ENCODE measurements at regions not wholly inside any gene's neighbourhood (a gene's known extent, or its start where the extent isn't known, plus 50 kb on each side); places are given as distances from the start of the nearest gene placed in this dataset.

DNA sequence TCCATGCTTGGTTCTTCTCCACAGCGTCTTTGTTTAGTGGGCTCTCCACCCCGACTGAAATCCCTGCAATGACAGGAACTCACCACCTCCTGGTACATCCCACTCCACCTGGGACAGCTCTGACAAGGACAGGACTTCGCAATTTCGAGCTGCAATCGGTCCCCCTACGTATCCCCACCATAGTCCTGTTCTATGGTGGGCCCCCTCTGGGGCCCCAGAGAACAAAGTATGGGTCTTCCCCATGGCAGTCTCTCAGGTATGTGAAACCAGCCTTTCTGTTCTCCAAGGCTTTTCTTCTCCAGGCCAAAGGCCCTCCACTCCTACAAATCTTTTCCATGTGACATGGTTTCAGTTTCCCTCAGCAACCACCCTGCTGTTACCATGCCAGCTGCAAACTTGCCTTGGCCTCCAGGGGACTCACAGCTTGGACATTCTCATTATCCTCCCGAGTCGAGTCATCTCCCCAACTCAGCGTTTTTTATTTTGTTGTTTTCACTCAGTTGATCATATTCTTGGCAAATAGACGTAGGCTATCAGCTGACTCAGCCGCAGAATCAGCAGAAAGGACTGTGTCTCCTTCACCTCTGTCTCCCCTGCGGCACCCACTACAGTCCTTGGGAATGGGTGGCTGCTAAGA lies 233.3 kb downstream of the OPA1 start:
- no peaks in the 10 kb centered on the region for H3K9me3 ChIP-seq (ENCODE audit: insufficient read depth, low read depth, low read length)
- H3K4me1 ChIP-seq (ENCODE audit: control insufficient read depth in 1 of 2, insufficient read depth in 2 of 2, low read length in 2 of 2): peaks cover 17 to 18% of the 10 kb centered on the region in 2 experiments
- no peak overlapping the region for H3K9ac ChIP-seq (ENCODE audit: low read length)
- no peak overlapping the region for H3K27ac ChIP-seq (ENCODE audit: low read depth, low read length)
- H2BK5ac ChIP-seq (ENCODE audit: low read depth, low read length, poor library complexity): no peak overlapping the region
- H2AFZ ChIP-seq (ENCODE audit: insufficient read depth, low read length, poor library complexity): no peak overlapping the region
- peak; percentile 24 to 46 for DNase-seq
- H3K4me3 ChIP-seq (ENCODE audit: low read depth, low read length): no peak overlapping the region
- H3K23ac ChIP-seq (ENCODE audit: low read length): no peak overlapping the region
- H2BK12ac ChIP-seq (ENCODE audit: low read length): no peak overlapping the region
- H3K27me3 ChIP-seq (ENCODE audit: insufficient read depth, low read length): no peaks in the 10 kb centered on the region
- H2BK120ac ChIP-seq (ENCODE audit: insufficient read depth, low read length, poor library complexity): no peak overlapping the region
- no peaks in the 10 kb centered on the region for H3K79me2 ChIP-seq (ENCODE audit: control insufficient read depth, insufficient read depth, low read length, poor library complexity)
- no peak overlapping the region for H3K14ac ChIP-seq (ENCODE audit: low read length)
- WGBS (ENCODE audit: extremely low coverage, insufficient coverage, insufficient read length): no CpG with 5 or more reads among the region's 12 CpGs
- no peak overlapping the region for H4K12ac ChIP-seq (ENCODE audit: low read depth, low read length)
- peak overlapping the region; percentile 40 for H4K91ac ChIP-seq (ENCODE audit: low read depth, low read length)
- no peak overlapping the region for H4K8ac ChIP-seq (ENCODE audit: low read depth, low read length)
- H3K79me1 ChIP-seq (ENCODE audit: low read length): peaks cover 7% of the 10 kb centered on the region
- H3K4me2 ChIP-seq (ENCODE audit: low read length): no peak overlapping the region
- H3K4ac ChIP-seq (ENCODE audit: low read depth, low read length): no peak overlapping the region
- no peak overlapping the region for H3K18ac ChIP-seq (ENCODE audit: low read length)
- H2AK5ac ChIP-seq (ENCODE audit: low read length): no peak overlapping the region
- H3K36me3 ChIP-seq (ENCODE audit: control insufficient read depth in 1 of 2, insufficient read depth in 2 of 2, low read length in 2 of 2): no peaks in the 10 kb centered on the region

DNA sequence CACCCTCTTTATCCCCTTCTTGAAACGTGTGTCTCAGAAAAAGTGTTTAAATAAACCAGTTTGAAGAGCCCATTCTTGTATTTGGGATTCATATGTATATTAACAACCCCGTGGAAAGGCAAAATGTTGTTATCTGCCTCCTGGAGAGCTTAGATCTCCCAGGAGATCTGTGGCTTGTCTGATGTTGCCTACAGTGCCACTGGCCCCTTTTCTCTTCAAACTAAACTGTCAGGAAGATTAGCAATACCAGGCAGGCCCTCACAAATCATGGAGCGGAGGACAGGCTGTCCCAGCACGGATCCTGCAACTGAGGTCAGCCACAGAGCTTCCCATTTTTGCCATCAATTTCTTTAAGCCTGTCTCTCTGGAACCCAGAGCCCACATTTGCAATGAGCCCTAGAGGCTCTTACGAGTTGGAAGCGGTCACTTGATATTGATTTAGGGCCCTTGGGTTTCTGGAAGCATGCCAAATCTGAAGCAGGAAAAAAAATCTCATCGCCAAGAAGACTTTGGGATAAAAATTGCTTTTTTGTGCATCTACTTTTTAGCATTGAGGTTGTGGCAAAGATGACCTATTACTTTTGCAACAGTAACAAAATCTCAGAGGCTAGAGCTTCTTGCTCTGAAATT lies 234.1 kb downstream of the OPA1 start:
- Histone ChIP-seq H3K79me2 (ENCODE audit: control insufficient read depth, insufficient read depth, low read length, poor library complexity) (no peaks in the 10 kb centered on the region), H4K8ac (ENCODE audit: low read depth, low read length) (no peak overlapping the region), H4K91ac (ENCODE audit: low read depth, low read length) (no peak overlapping the region), H3K14ac (ENCODE audit: low read length) (no peak overlapping the region), H2BK120ac (ENCODE audit: insufficient read depth, low read length, poor library complexity) (no peak overlapping the region), H3K9me3 (ENCODE audit: insufficient read depth, low read depth, low read length) (no peaks in the 10 kb centered on the region), H3K4me2 (ENCODE audit: low read length) (no peak overlapping the region), H3K9ac (ENCODE audit: low read length) (no peak overlapping the region), H3K23ac (ENCODE audit: low read length) (no peak overlapping the region), H2BK12ac (ENCODE audit: low read length) (no peak overlapping the region), H3K4me3 (ENCODE audit: low read depth, low read length) (no peak overlapping the region), H3K4me1 (ENCODE audit: control insufficient read depth in 1 of 2, insufficient read depth in 2 of 2, low read length in 2 of 2) (peaks cover 17 to 18% of the 10 kb centered on the region in 2 experiments), H3K36me3 (ENCODE audit: control insufficient read depth in 1 of 2, insufficient read depth in 2 of 2, low read length in 2 of 2) (no peaks in the 10 kb centered on the region), H4K12ac (ENCODE audit: low read depth, low read length) (no peak overlapping the region), H3K27ac (ENCODE audit: low read depth, low read length) (no peak overlapping the region), H2BK5ac (ENCODE audit: low read depth, low read length, poor library complexity) (no peak overlapping the region), H3K4ac (ENCODE audit: low read depth, low read length) (no peak overlapping the region), H2AFZ (ENCODE audit: insufficient read depth, low read length, poor library complexity) (no peak overlapping the region), H2AK5ac (ENCODE audit: low read length) (no peak overlapping the region), H3K79me1 (ENCODE audit: low read length) (peaks cover 10% of the 10 kb centered on the region), H3K18ac (ENCODE audit: low read length) (no peak overlapping the region), H3K27me3 (ENCODE audit: insufficient read depth, low read length) (no peaks in the 10 kb centered on the region)
- WGBS (ENCODE audit: extremely low coverage, insufficient coverage, insufficient read length): no CpG with 5 or more reads among the region's 7 CpGs
- DNase-seq: no peak

DNA sequence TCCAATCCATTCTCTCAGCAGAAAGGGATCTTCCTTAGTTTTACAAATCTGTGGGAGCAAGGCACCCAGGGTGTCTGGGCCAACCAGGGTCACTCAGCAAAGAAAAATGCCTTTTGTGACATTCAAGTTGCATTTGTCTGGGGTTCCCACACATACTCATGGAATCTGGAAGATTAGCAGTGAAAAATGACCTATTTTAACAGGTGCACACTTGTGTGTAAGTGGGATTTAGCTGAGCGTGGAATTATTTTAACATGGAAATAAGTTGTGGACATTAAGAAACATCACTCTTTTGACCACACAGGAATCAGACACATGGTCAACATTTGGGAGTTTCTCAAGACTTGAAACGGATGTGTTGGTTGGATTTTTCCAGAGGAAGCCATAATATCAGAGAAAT lies 234.9 kb downstream of the OPA1 start:
- Histone ChIP-seq H3K4ac (ENCODE audit: low read depth, low read length) (no peak overlapping the region), H3K23ac (ENCODE audit: low read length) (no peak overlapping the region), H3K79me2 (ENCODE audit: control insufficient read depth, insufficient read depth, low read length, poor library complexity) (no peaks in the 10 kb centered on the region), H4K12ac (ENCODE audit: low read depth, low read length) (no peak overlapping the region), H3K36me3 (ENCODE audit: control insufficient read depth in 1 of 2, insufficient read depth in 2 of 2, low read length in 2 of 2) (no peaks in the 10 kb centered on the region), H2BK120ac (ENCODE audit: insufficient read depth, low read length, poor library complexity) (no peak overlapping the region), H3K4me3 (ENCODE audit: low read depth, low read length) (no peak overlapping the region), H2BK12ac (ENCODE audit: low read length) (no peak overlapping the region), H3K4me1 (ENCODE audit: control insufficient read depth in 1 of 2, insufficient read depth in 2 of 2, low read length in 2 of 2) (peaks cover 17 to 18% of the 10 kb centered on the region in 2 experiments), H4K8ac (ENCODE audit: low read depth, low read length) (no peak overlapping the region), H3K27ac (ENCODE audit: low read depth, low read length) (no peak overlapping the region), H2BK5ac (ENCODE audit: low read depth, low read length, poor library complexity) (no peak overlapping the region), H2AK5ac (ENCODE audit: low read length) (no peak overlapping the region), H3K18ac (ENCODE audit: low read length) (no peak overlapping the region), H2AFZ (ENCODE audit: insufficient read depth, low read length, poor library complexity) (no peak overlapping the region), H3K14ac (ENCODE audit: low read length) (no peak overlapping the region), H3K4me2 (ENCODE audit: low read length) (no peak overlapping the region), H3K9ac (ENCODE audit: low read length) (no peak overlapping the region), H3K27me3 (ENCODE audit: insufficient read depth, low read length) (no peaks in the 10 kb centered on the region), H3K79me1 (ENCODE audit: low read length) (peaks cover 10% of the 10 kb centered on the region), H3K9me3 (ENCODE audit: insufficient read depth, low read depth, low read length) (no peaks in the 10 kb centered on the region), H4K91ac (ENCODE audit: low read depth, low read length) (no peak overlapping the region)
- DNase-seq: no peak
- WGBS (ENCODE audit: extremely low coverage, insufficient coverage, insufficient read length): no CpG with 5 or more reads among the region's 2 CpGs

DNA sequence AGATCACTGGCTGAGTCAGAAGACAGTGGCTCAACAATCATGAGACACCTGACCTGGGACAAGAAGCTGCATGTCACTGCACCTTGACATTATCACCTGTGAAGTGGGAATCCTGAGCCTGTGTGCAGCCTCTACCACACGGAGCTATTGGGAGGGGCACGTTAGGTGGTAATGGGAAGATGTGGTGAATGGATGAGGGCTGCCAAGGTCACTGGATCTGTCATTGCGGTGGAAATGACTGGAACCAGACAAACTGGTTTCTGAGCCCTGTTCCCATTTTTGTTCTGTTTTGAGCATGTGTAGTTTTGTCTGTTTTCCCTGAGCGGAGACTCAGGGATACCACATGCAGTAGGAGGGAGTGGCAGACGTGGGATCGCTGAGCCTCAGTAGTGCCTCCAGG lies 235.5 kb downstream of the OPA1 start:
- H3K36me3 ChIP-seq (ENCODE audit: control insufficient read depth in 1 of 2, insufficient read depth in 2 of 2, low read length in 2 of 2): no peaks in the 10 kb centered on the region
- no peaks in the 10 kb centered on the region for H3K79me2 ChIP-seq (ENCODE audit: control insufficient read depth, insufficient read depth, low read length, poor library complexity)
- peaks cover 17 to 18% of the 10 kb centered on the region in 2 experiments for H3K4me1 ChIP-seq (ENCODE audit: control insufficient read depth in 1 of 2, insufficient read depth in 2 of 2, low read length in 2 of 2)
- H3K14ac ChIP-seq (ENCODE audit: low read length): no peak overlapping the region
- H4K8ac ChIP-seq (ENCODE audit: low read depth, low read length): no peak overlapping the region
- no peak overlapping the region for H2AK5ac ChIP-seq (ENCODE audit: low read length)
- no peaks in the 10 kb centered on the region for H3K27me3 ChIP-seq (ENCODE audit: insufficient read depth, low read length)
- no peak overlapping the region for H3K18ac ChIP-seq (ENCODE audit: low read length)
- peak; percentile 72 to 79 for DNase-seq
- no peak overlapping the region for H4K12ac ChIP-seq (ENCODE audit: low read depth, low read length)
- H3K9ac ChIP-seq (ENCODE audit: low read length): no peak overlapping the region
- no peak overlapping the region for H2AFZ ChIP-seq (ENCODE audit: insufficient read depth, low read length, poor library complexity)
- no peak overlapping the region for H4K91ac ChIP-seq (ENCODE audit: low read depth, low read length)
- H3K79me1 ChIP-seq (ENCODE audit: low read length): peaks cover 10% of the 10 kb centered on the region
- no peak overlapping the region for H3K4me3 ChIP-seq (ENCODE audit: low read depth, low read length)
- H3K4ac ChIP-seq (ENCODE audit: low read depth, low read length): no peak overlapping the region
- no CpG with 5 or more reads among the region's 6 CpGs for WGBS (ENCODE audit: extremely low coverage, insufficient coverage, insufficient read length)
- H2BK12ac ChIP-seq (ENCODE audit: low read length): no peak overlapping the region
- H3K27ac ChIP-seq (ENCODE audit: low read depth, low read length): no peak overlapping the region
- H3K4me2 ChIP-seq (ENCODE audit: low read length): peak overlapping the region; percentile 12
- H2BK5ac ChIP-seq (ENCODE audit: low read depth, low read length, poor library complexity): no peak overlapping the region
- no peak overlapping the region for H2BK120ac ChIP-seq (ENCODE audit: insufficient read depth, low read length, poor library complexity)
- H3K23ac ChIP-seq (ENCODE audit: low read length): no peak overlapping the region
- H3K9me3 ChIP-seq (ENCODE audit: insufficient read depth, low read depth, low read length): no peaks in the 10 kb centered on the region
